ENCODE measurements at regions not wholly inside any gene's neighbourhood (a gene's known extent, or its start where the extent isn't known, plus 50 kb on each side); places are given as distances from the start of the nearest gene placed in this dataset.
"Not testable (repeated sequence)": the region's sequence is repeated elsewhere in the genome, so short reads cannot be mapped to it uniquely, and the experiment has no call there.

DNA sequence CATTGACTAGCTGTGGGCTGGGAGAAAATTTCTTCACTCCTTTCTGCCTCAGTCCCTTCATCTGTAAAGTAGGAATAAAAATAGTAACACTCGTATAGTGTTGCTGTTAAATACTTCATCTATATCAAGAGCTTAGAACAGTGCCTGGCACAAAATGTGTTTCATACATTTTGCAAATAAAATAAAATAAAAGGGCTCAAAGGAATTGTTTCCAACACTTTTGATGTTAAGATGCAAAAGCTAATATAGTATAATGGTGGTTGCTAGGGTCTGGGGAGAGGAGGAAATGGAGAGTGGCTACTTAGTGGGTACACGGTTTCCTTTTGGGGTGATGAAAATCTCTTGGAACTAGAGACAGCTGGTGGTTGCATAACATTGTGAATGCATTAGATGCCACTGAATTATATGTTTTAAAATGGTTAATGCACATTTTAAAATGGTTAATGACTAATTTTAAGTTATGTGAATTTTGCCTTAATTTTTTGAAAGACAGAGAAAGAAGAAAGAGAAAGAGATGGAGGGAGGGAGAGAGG lies 542.1 kb upstream of the ID2 start:
- DNase-seq (ENCODE audit: low read depth in 2 of 2): no peak

DNA sequence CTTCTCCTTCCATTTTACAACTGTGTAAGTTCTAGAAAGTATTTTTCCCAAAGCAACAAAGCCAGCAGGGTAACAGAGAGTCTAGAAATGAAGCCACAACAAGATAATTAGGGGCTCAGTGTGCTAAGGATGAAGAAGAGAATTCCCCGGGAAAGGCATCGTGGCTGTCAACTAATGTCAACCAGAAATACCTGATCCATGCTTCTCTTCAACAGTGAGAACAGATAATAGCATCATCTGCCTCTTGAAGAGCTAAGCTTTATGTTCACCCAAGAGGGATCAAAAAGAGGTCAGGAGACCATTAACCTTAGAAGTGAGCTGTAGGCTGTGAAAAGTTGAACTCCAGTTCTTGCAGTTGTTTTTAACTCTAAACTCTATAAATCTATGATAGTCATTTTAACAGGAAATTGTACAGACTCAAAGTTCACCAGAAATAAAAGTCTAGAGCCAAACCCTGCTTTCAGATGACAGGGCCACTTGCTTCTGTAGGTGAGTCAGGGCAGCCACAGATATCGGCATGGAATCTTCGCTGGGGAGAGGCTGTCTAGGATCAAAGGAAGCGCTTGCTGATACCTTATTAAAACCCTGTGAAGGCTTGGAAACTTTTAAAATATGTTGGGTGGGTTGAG lies 540.7 kb upstream of the ID2 start:
- no peak for DNase-seq (ENCODE audit: low read depth in 2 of 2)

DNA sequence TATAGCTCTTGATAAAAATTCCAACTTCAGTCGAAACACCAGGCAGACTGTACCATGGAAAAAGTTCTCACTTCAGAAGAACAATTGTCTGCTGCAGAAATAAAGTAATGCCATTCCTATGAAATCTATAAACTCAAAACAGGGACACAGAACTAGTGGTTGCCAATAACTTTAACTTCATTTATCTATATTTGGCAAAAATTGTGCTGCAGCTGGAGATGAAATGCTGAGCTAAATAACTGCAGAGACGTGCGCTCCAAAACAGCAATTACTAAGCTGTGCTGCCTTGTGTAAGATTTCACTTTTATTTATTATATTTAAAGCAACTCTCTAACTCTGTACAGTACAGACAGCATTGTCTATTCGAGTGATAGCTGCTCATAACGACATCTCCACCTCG lies 540.1 kb upstream of the ID2 start:
- DNase-seq (ENCODE audit: low read depth in 2 of 2): no peak

DNA sequence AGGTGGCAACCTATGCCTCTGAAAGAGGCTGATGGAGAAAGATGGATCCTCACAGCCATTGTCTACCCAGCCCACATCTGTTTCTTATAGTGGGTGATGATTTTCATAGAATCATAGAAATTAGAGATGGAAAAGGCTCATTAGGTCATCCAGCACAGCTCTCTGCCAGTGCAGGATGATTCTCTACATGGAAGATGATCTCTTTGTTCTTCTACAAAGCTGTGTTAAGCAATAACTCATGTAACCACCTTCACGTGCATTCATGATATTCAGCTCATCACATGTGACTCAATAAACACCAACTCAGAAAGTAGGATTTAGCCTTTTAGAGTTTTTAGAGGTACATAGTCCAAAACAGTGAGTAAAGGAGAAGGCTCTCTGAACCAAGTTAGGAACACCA lies 539.4 kb upstream of the ID2 start:
- no peak for DNase-seq (ENCODE audit: low read depth in 2 of 2)

DNA sequence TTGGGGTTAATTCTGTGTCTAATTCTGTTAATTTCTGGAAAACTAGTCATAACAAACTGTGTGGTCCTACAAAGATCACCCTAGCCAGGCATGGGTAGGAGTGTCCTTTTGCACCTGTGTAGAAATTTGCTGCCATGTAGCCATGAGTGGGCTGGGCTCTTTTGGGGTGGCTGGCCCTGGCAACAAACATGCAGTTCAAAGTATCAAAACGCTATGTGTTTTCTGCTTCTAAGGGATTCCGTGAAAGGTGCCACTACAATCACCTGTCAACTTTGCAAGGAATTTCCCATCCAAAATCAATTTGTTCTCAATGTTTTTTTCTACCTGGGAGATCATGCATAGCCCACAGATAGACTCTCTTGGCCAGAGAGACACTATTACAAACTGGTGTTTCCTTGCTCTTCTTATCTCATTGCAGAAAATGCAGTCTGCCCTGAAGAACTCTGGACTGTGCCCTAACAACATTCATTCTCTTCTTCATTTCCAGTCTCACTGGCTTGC lies 537.7 kb upstream of the ID2 start:
- no peak for DNase-seq (ENCODE audit: low read depth in 2 of 2)

DNA sequence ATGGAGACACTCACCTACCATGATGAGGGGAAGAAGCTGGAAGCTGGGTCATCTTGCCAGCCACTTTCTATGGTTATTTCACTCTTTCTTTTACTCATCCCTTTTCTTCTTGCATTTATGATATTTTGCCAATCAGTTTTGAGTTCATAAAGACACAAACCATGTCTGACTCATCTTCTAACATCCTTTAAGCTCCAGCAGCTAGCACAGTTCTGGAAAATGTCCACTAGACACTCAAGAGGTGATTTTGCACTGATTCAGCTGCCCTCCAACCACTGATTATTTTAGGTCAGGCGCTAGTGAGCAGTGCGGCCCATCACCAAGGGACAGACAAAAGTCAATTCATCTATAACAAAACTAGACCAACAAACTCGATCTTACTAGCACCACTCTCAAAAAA lies 537.1 kb upstream of the ID2 start:
- no peak for DNase-seq (ENCODE audit: low read depth in 2 of 2)

DNA sequence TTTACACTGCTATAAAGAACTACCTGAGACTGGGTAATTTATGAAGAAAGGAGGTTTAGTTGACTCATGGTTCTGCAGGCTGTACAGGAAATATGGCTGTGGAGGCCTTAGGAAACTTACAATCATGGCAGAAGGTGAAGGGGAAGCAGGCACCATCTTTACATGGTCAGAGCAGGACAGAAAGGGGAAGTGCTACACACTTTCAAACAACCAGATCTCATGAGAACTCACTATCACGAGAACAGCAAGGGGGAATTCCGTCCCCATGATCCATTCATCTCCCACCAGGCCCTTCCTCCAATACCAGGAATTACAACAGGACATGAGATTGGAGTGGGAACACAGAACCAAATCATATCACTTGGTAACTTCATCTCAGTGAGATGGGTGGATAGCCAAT lies 536.5 kb upstream of the ID2 start:
- not testable (repeated sequence) for DNase-seq (ENCODE audit: low read depth in 2 of 2)

DNA sequence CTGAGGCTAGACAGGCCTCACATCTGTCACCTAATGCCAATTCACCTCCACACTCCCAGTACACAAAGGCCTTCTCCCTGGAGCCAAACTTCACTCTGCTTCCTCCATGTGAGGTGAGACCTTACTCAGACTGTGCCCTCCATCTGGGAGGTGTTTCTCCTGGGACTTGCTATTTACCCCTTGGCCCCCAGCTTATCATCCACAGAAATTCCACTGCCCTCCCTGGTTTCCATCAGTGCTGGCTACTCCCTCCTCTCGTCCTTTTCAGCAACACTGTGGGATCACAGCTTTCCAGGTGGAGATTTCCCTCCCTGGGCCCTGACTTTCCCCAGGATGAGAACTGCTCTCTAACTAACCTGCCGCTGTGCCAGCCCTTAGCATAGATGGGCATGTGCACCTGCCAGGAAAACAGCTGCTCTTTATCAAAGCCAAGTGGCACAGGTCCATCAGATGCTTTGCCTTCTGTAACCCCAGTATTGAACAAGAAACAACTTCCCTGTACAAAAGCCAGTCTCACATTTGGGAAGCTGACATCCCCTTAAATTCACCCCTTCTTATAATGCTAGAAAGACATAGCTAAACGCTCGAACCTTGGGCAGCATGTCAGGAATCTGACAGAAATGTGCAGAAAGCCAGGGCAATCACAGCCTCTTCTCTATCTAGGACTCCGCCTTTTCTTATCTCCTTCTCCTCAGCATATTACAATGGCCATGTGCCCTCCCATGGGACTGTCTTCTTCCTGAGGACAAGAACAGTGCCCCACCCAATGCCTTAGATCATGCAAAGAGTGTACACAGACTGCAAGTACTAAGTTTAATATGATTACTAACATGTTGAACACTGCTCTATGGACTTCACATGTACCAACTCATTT lies 535.5 kb upstream of the ID2 start:
- DNase-seq (ENCODE audit: low read depth in 2 of 2): no peak

DNA sequence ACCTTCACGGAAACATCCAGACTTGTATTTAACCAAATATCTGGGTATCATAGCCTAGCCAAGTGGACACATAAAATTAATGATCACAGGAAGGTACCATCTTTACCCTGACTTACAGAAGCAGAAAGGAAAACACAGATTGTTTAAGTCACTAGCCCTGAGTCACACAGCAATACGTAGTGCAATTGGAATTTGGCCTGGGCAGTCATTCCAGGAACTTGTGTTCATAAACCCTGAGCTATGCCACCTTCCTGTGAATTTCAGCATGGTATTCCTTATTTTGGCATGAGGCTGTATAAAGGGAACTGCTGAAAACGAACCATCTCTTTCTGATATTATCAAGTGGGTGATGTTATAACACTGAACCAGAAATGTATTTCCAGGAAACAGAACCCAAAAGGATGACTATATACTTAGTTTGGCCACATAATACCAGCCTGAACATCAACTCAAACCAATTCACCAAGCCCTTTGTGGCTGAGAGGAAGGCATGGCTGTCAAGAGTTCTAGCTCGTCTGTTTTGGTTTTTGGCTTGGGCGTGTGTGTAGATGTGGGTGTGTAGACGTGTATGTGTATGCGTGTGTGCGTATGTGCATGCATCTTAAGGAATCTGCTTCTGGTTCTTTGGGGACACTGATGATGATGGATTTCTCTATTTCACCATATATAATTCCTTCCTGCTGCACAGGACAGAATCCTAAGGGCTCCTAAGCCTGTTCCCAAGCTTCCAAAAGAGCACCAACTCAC lies 533.4 kb upstream of the ID2 start:
- no peak for DNase-seq (ENCODE audit: low read depth in 2 of 2)

DNA sequence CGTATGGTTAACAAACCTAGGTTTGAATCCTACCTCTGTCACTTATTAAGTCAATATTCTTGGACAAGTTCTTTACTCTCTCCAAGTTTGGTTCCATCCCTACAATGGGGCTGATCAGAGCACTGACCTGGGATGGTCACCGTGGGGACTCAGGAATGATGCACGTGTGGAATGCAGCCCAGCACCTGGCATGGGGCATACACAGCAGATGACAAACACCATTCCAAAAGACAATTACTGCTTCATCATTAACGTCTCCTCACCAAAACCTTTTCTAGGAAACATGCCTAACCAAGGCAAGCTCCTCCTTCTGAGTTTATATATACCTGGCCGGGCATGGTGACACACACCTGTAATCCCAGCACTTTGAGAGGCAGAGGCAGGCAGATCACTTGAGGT lies 532.9 kb upstream of the ID2 start:
- DNase-seq (ENCODE audit: low read depth in 2 of 2): no peak

DNA sequence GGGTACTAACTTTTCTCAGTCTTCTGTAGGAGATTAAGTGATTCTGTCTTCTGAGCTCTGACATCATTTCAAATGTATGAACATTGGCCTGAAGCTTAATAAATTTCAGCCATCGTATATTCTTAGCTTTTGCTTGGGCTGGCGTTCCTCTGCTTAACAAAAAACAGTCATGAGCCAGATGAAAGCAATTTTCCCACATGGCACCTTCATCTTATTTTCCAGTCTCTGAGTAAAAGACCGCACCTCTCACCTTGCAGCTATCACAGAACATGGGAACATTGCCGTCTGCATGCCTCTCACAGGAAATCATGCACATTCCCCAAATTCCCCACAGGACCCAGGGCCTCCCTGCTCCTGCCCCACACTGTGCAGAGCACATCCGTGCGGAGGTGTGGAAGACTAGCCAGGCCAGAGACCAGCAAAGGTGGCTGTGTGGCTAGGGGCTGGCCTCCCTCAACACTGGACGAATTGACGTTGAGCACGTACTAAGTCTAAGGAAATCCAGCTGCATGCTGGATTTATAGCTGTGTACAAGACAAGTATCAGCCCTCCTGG lies 531.8 kb upstream of the ID2 start:
- no peak for DNase-seq (ENCODE audit: low read depth in 2 of 2)

DNA sequence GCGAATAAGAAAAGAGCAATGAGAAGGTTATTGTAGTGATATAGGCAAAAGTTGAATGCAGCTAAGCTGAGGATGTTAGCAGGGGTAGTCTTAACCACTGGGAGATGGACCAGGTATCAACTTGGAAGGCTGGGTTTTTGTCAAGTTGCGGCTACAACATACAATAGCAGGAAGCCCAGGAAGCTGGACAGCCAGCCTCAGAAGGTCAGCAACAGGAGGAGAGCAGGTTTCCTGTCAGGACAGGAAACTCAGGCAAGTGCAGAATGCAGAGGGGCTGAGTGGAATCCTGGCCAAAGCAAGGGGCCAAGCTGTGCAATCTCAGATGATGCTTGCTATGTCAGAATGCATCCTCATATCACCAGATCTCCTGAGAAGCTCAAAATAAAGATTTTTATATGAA lies 530.0 kb upstream of the ID2 start:
- no peak for DNase-seq (ENCODE audit: low read depth in 2 of 2)

DNA sequence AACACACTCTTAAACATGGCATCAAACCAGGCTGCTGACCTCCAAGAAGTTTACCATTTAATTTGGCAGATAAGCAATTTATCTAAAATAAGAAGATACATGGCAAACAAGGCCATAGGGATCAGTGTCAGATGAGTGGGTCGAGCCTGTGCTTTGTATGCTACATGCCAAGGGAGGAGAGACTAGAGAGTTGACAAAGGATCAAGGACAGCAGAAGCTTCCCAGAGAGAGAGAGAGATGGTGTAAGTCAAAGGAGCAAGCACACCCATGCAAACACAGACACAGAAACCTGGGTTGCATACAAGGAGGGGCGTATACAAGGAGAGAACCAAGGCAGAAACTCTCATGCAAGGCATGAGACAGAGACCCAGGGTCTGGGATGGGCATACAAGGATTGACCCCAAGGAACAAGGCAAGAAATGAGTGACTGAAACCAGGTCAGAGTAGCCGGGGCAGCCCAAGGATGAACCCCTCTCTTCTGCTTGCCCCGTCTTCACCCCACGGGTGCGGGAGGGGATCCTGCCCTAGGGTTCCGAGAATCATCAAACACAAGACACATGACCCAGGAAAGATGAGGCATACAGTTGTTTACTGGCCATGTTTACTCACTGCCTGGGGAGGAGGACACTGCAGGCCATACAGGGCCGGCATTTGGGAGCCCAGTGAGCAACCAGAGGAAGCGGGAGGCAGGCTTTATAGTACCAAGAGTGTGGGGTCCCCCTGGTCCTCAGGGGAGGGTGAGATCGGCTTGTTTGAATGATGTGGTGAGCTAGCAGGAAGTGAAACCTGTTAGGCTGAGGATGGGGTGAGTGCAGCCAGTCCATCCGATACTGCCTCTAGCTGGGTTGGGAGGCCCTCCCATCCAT lies 529.2 kb upstream of the ID2 start:
- DNase-seq (ENCODE audit: low read depth in 2 of 2): no peak

DNA sequence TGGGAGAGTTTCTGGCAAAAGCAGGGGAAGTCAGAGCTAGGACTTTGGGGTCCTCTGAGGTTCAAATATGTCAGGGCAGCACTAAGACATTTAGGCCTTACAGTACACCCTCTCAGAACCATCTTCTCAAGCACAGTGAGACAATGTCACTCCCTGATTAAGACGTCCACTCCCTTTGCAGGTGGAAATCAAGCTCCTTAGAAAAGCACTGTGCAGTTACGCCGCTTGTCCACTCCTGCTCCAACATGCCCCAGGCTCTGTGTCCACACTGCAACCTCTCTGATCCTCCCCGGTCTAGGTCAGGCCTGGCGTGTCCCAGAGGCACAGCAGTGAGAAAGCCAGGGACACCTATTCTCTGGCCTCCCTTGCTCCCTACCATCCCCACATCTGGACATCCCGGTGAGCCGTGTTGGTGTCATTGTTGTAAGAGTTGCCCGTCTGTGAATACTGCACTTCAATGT lies 528.6 kb upstream of the ID2 start:
- DNase-seq (ENCODE audit: low read depth in 2 of 2): no peak

DNA sequence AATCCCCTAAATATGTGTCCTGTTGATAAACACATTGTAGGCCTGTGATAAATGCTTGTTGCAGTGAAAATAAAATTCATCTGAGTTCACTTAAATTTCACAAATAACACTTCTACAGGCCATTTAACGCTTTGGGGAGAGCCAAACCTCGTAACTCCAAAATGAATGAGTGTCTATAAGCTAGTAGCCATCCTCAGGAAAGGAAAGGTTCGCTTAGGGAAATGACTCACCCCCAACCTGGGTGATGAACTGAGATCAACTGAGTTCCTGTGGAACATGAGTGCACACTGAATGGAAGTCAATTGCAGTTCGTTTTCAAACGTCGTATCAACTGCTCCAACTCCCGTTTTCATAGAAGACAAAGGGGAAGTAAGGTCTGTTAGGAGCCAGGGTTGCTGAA lies 527.6 kb upstream of the ID2 start:
- no peak for DNase-seq (ENCODE audit: low read depth in 2 of 2)

DNA sequence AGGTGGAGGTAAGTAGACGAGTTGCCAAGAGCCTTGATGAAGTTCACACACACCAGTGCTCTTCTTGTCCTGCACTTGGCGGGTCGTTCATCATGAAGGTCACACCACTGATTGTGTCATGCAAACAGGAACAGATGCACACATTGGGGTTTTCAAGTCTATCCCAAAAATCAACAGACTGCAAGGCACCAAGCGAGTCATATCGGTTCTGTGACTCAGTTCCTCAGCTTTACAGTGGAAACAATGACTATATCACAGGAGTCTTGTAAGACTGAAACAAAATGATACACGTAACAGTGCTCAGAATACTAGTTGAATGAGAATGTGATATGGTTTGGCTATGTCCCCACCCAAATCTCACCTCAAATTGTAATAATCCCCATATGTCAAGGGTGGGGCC lies 526.9 kb upstream of the ID2 start:
- DNase-seq (ENCODE audit: low read depth in 2 of 2): no peak

DNA sequence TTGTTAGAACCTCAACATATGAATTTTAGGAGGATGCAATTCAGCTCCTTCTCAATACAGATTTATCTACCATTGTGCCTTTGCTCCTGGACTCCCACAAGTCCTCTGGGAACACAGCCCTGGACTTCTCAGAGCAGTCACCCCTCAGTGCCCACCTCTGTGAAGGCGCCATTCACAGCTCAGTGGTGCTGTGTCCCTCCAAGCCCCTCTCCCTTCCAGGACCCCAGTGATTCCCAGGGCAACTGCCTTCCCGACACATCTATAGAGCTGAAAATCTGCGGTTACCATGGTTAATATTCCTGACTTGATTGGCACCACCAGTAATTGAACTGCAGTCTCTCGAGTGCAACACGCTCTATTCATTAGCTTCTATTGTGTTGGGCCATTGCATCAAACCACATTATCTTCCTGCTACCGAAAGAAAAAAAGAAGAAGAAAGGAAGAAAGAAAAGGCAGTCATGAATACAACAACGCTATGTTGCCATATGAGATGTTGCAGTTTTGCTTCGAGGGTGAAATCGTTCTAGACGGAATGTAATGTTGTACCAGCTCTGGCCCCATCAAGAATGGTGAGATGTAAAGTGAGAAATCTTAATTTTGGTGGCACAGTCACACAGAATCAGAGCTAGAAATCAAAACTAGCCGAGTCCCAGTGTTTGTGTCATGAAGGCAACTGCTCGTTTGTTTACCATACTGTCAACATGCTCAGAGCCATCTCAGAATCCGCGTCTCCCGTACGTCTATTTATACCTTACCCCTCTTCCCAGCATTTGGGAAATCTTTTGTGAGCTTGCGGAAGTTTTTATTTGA lies 524.0 kb upstream of the ID2 start:
- DNase-seq (ENCODE audit: low read depth in 2 of 2): no peak

DNA sequence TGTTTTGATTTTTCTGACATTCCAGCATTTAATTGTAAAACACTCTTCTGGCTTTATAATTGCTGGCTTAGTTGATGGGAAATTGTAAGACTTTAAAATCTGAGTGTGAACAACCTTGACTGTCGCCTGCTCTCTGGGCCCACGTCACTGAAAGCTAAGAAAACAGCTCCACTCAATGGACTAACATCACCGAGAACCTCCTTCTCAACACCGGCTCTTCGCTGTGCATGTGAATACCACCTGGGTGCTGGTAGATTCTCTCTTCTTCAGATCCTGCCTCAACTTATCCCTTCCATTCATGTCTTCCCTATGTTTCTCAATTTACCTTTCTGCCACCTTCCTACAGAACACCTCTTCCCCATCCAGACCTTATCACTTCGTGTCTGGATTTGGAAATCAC lies 523.1 kb upstream of the ID2 start:
- no peak for DNase-seq (ENCODE audit: low read depth in 2 of 2)

DNA sequence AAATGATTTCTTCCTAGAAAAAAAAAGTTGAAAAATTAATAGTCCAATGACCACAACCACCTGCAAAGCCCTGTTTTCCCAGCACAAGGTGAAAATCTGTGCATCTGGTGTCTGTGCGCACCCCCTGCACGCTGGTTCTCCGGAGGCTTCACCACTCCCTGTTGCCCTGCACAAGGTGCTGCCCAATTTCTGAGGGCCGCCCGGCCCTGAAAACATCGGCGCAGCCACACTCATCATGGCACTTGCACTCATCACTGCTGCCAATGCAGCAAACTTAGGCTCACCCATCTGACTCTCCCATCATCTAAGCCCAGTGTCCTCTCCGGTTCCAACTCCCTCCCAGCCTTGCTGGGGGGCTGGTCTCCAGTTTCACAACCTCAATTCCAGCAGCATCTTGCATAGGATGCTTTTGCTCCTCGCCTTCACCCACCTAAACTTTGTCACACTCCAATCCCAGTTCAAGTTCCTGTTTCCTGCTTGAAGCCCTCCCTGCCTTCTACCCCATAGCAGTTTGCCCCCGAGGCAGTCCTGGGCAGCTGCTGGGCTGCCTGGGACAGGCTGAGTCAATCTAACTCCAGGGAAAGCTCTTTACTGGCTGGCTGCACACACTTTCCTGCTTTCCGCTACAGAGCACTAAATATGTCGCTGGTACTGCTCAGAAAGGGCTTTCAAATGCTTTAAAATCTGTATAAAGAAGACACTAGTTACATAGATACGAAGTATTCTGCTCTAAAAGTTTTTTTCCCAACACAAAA lies 522.5 kb upstream of the ID2 start:
- no peak for DNase-seq (ENCODE audit: low read depth in 2 of 2)

Data from activated CD8-positive, alpha-beta memory T cell treated with anti-CD3 and anti-CD28 coated beads for 4 hours (primary cell).